Activated naive CD4-positive, alpha-beta T cell treated with anti-CD3 and anti-CD28 coated beads for 36 hours (primary cell): ENCODE measurements at regions not wholly inside any gene's neighbourhood (a gene's known extent, or its start where the extent isn't known, plus 50 kb on each side); places are given as distances from the start of the nearest gene placed in this dataset.

Source experiments
- CTCF ChIA-PET: fragments of 350-600 bp; sonication (Branson Sonifier 250); formaldehyde crosslinking; loops from one replicate; lab custom pipeline; 2021; ENCODE audit warnings: antibody characterized with exemption; lab: Charles Lee
- DNase-seq: peaks from one replicate; pipeline ENCODE4 v3.0.0-alpha.2; 2020
- H3K27ac Mint-ChIP-seq: one replicate; pipeline ENCODE4 v1.8.0; 2021; ENCODE audit warnings: mild to moderate bottlenecking, mixed read lengths
- H3K27me3 Mint-ChIP-seq: one replicate; pipeline ENCODE4 v1.8.0; 2021; ENCODE audit warnings: low read depth, mixed read lengths
- H3K36me3 Mint-ChIP-seq: one replicate; pipeline ENCODE4 v1.8.0; 2021; ENCODE audit warnings: low read depth, mixed read lengths
- H3K4me1 Mint-ChIP-seq: one replicate; pipeline ENCODE4 v1.8.0; 2021; ENCODE audit warnings: low read depth, mixed read lengths
- H3K4me3 Mint-ChIP-seq: one replicate; pipeline ENCODE4 v1.8.0; 2021; ENCODE audit warnings: mild to moderate bottlenecking, moderate library complexity, mixed read lengths
- H3K9me3 Mint-ChIP-seq: one replicate; pipeline ENCODE4 v1.8.0; 2021; ENCODE audit warnings: mixed read lengths
- intact Hi-C: fragments of 100-400 bp; cut with micrococcal nuclease; formaldehyde crosslinking; loops from one replicate; pipeline ENCODE4 v1.15.1; 2023

DNA sequence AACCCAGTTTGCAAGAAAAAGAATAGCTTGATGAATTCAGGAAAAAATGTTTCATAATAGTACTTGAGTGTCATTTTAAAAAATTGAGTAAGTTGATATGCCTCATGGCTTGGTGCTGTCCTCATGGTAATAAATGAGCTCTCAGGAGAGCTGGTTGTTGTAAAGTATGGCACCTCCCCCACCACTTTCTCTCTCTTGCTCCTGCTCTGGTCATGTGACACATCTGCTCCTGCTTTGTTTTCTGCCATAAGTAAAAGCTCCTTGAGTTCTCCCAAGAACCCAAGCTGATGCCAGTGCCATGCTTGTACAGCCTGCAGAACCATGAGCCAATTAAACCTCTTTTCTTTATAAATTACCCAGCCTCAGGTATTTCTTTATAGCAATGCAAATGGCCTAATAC, 108.8 kb upstream of the CRBN start:
- Mint-ChIP-seq H3K27ac (no peak overlapping the region), H3K27me3 (peaks cover 2% of the 10 kb centered on the region), H3K9me3 (no peaks in the 10 kb centered on the region), H3K4me3 (no peak overlapping the region), H3K4me1 (no peaks in the 10 kb centered on the region), H3K36me3 (no peaks in the 10 kb centered on the region)
- no peak for DNase-seq
- CTCF ChIA-PET: no interaction called here
- intact Hi-C loops: no loop called here

DNA sequence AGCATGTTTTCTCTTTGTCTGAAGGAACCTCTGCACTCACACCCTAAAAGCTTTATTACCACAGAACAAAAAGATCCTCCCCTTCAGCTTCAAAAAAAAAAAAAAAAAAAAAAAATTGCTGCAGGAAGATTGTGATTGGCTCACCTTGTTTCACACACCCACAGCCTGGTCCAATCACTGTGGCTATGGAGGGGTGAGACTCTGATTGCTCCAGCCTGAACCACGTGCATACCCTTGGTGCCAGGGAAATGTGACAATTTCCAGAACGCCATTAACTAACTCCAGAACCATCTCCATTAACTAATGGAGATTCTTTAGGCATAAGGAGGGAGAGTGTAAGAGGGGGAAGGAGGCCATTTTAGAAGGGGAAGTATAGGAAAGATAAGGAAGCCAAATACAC, 106.5 kb upstream of the CRBN start:
- CTCF ChIA-PET: no interaction called here
- Mint-ChIP-seq H3K36me3 (no peaks in the 10 kb centered on the region), H3K4me1 (peaks cover 3% of the 10 kb centered on the region), H3K27ac (no peak overlapping the region), H3K9me3 (no peaks in the 10 kb centered on the region), H3K27me3 (peaks cover 2% of the 10 kb centered on the region), H3K4me3 (no peak overlapping the region)
- no peak for DNase-seq
- intact Hi-C loops: no loop called here

DNA sequence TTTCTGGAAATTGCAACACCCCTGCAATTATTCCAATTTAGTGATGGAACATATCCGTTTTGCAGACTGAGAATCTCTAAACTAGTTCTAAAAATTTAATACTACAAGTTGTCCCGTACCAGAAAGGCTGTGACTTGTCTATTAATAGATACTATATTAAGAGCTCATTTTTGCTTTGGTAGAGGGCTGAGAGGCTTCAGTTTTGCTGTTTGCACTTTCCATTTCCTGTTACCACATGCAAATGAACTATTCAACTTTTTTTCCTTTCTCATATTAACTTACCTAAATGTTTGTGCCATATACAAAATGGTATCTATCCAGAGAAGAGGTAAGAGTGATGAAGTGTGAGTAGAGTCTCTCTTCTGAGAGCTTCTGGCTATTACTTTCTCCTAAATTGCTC, 101.5 kb upstream of the CRBN start:
- H3K27me3 Mint-ChIP-seq: no peaks in the 10 kb centered on the region
- H3K4me3 Mint-ChIP-seq: no peak overlapping the region
- no peak for DNase-seq
- intact Hi-C loops: no loop called here
- no peak overlapping the region for H3K27ac Mint-ChIP-seq
- H3K36me3 Mint-ChIP-seq: no peaks in the 10 kb centered on the region
- CTCF ChIA-PET: interaction anchor here (1.8 kb wide), 1 partner anchor 81 kb away, joined by 4 read pairs; no protein-coding TSS in a partner anchor
- no peaks in the 10 kb centered on the region for H3K9me3 Mint-ChIP-seq
- H3K4me1 Mint-ChIP-seq: peaks cover 3% of the 10 kb centered on the region

DNA sequence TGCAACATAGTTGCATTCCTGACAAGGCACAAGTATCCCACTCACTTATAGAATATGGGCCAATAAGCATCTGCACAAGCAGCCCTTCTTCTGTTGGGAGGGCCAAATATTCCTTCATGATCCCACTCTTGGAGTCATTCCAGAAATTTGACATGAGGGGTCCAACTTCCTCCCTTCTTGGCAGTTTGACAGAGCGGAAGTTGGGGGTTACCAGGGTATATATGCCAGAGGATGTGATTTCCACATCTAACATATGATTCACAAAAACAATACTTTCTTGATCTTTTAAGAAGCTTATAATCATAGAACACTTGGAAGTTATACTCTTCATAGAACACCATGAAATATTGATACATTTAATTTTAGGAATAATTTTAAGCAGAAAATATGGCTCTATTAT, 100.9 kb upstream of the CRBN start:
- DNase-seq: no peak
- Mint-ChIP-seq H3K9me3 (no peaks in the 10 kb centered on the region), H3K4me1 (peaks cover 3% of the 10 kb centered on the region), H3K36me3 (no peaks in the 10 kb centered on the region), H3K4me3 (no peak overlapping the region), H3K27me3 (no peaks in the 10 kb centered on the region), H3K27ac (no peak overlapping the region)
- intact Hi-C loops: no loop called here
- CTCF ChIA-PET: interaction anchor here (1.8 kb wide), 1 partner anchor 80 kb away, joined by 4 read pairs; no protein-coding TSS in a partner anchor

DNA sequence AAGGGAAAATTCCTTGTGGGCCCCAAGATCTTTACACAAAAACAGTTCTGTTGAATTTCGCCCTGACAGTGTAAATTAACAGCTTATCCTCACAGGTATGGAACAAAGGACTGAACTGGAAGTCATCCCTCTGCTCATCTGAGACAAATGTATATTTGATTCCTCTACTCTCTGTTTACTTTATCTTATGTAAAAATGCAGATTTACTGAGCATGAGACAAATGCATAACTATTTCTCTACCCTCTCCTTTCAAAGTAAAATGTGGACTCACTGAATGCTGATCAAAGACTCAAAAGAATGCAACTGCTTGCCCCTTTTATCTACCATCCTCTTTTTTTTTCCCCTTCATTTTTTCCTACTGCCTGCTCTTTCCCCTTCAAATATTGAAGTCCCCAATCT, 98.6 kb upstream of the CRBN start:
- H3K4me1 Mint-ChIP-seq: peaks cover 3% of the 10 kb centered on the region
- H3K4me3 Mint-ChIP-seq: no peak overlapping the region
- H3K36me3 Mint-ChIP-seq: no peaks in the 10 kb centered on the region
- no peak for DNase-seq
- intact Hi-C loops: no loop called here
- no peaks in the 10 kb centered on the region for H3K9me3 Mint-ChIP-seq
- H3K27ac Mint-ChIP-seq: no peak overlapping the region
- no peaks in the 10 kb centered on the region for H3K27me3 Mint-ChIP-seq
- CTCF ChIA-PET: no interaction called here

DNA sequence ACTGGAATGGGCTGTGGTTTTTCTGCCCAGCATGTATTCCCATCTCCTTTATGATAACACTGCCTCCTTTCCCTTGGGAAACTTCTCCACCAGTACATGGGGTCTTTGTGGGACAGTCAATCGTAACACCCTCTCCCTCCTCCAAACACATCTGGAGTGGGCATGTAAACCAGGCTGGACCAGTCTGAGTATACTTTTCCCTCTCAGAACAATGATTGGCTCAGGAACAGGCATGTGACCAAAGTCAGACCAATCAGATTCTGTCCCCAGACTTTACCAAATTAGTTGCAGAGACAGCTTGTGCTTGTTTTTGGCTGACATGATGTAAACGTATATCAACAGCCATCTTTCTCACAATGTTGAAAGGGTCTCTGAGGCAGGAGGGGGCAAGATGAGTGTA, 97.1 kb upstream of the CRBN start:
- no peak for DNase-seq

DNA sequence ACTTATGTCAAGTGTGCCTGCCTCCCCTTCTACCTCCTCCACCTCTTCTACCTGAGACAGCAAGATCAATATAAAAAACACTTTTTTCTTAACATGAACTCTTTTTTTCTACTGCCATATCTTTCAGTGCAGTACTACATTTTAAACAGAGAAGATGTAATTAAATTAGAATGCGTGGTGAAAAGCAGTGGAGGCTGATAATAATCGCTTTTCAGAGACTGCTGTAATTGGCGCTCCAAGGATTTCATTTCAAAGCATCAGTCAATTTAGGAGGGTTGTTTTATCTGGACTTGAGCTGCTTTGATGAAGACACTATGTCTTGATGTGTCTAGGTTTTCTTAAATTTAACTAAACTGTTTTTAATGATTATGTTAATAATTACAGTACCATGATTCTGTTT, 85.3 kb upstream of the CRBN start:
- Mint-ChIP-seq H3K27ac (no peak overlapping the region), H3K4me3 (no peak overlapping the region), H3K4me1 (no peaks in the 10 kb centered on the region), H3K27me3 (peaks cover 2% of the 10 kb centered on the region), H3K36me3 (no peaks in the 10 kb centered on the region), H3K9me3 (no peaks in the 10 kb centered on the region)
- intact Hi-C loops: no loop called here
- CTCF ChIA-PET: interaction anchor here (0.5 kb wide), 1 partner anchor 64 kb away, joined by 3 read pairs; no protein-coding TSS in a partner anchor
- DNase-seq: no peak

More for the DNA sequence above, 97.1 kb upstream of the CRBN start:
- Mint-ChIP-seq H3K27me3 (no peaks in the 10 kb centered on the region), H3K36me3 (no peaks in the 10 kb centered on the region), H3K27ac (no peak overlapping the region), H3K9me3 (no peaks in the 10 kb centered on the region), H3K4me3 (no peak overlapping the region), H3K4me1 (peaks cover 3% of the 10 kb centered on the region)
- CTCF ChIA-PET: no interaction called here
- intact Hi-C loops: no loop called here

DNA sequence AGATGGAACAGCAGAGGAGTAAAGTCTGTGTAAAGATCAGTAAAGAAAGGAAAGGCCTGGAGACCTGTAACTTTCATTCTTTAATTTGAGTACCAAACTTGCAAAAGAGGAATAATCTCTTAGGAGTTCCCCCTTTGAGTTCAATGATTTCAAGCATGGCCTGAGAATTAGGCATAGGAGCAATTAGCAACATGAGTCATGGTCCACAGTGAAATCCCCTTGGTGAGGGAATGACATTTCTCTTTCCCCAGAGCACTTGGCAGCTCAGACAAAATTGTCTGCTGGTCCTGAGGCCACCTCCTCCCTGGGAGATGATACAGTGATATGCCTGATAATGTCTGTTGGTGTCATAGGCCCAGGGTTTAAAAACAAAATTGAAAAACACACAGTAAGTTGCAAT, 81.4 kb upstream of the CRBN start:
- no peaks in the 10 kb centered on the region for H3K36me3 Mint-ChIP-seq

DNA sequence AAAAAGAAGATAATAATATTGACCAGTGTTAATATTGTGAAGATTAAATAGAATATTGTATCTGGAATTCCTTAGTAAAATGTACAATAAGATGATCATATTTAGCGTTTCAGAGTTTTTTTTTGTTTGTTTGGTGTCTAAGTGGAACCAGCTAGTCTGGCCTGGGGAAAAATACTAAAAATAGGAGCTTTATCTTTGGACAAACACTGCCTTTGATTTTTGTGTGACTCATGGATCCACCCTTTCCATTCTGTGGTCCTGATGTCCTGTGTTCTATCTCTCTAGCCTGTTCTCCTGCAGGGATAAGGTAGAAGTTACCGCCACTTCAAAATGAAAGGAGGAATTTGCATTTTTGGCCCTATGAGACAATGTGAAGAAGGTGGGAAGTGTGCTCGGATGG, 79.7 kb upstream of the CRBN start:
- CTCF ChIA-PET: no interaction called here
- no peak for DNase-seq
- Mint-ChIP-seq H3K4me3 (no peak overlapping the region), H3K27ac (no peak overlapping the region), H3K9me3 (no peaks in the 10 kb centered on the region), H3K4me1 (no peaks in the 10 kb centered on the region), H3K36me3 (no peaks in the 10 kb centered on the region), H3K27me3 (no peaks in the 10 kb centered on the region)
- intact Hi-C loops: no loop called here

More for the DNA sequence above, 81.4 kb upstream of the CRBN start:
- H3K27ac Mint-ChIP-seq: no peak overlapping the region
- DNase-seq: no peak
- no peaks in the 10 kb centered on the region for H3K4me1 Mint-ChIP-seq
- CTCF ChIA-PET: interaction anchor here (0.6 kb wide), 1 partner anchor 857 kb away, joined by 3 read pairs; no protein-coding TSS in a partner anchor
- H3K9me3 Mint-ChIP-seq: no peaks in the 10 kb centered on the region
- intact Hi-C loops: no loop called here
- H3K4me3 Mint-ChIP-seq: no peak overlapping the region
- no peaks in the 10 kb centered on the region for H3K27me3 Mint-ChIP-seq

DNA sequence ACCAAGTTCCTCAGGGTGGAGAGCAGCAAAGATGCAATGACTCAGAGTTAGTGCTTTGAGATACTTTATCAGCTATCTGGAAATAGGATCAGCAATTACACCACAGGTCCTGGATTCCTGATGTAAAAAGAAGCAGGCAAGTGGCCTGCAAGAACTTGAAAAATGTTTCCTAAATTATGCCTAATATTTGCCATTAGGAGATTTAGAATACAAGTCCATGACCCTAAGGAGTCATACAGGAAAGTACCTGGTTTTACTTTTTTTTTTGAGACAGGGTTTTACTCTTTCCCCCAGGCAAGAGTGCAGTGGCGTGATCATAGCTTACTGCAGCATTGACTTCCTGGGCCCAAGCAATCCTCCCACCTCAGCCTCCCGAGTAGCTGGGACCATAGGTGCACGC, 78.8 kb upstream of the CRBN start:
- H3K27me3 Mint-ChIP-seq: no peaks in the 10 kb centered on the region
- DNase-seq: no peak
- H3K27ac Mint-ChIP-seq: no peak overlapping the region
- intact Hi-C loops: no loop called here
- H3K4me3 Mint-ChIP-seq: no peak overlapping the region
- H3K4me1 Mint-ChIP-seq: no peaks in the 10 kb centered on the region
- H3K36me3 Mint-ChIP-seq: no peaks in the 10 kb centered on the region
- CTCF ChIA-PET: interaction anchor here (0.8 kb wide), 1 partner anchor 58 kb away, joined by 3 read pairs; no protein-coding TSS in a partner anchor
- H3K9me3 Mint-ChIP-seq: no peaks in the 10 kb centered on the region

DNA sequence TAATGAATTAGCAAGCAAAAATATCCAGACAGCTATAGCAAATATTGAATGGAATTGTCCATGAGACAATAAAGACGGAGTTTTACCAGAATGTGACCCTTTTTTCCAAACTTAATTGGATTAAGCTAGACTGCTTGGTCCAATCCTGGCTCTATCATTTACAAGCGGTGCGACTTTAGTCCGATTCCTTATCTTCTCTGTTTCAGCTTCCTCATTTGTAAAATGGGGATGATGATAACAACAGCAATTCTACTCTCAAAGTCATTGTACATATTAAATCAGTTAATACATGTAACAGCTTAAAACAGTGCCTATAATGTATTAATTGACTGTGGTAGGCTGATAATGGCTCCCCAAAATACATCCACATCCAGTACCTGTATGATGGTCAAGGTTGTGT, 62.1 kb upstream of the CRBN start:
- Mint-ChIP-seq H3K27me3 (no peaks in the 10 kb centered on the region), H3K4me3 (no peak overlapping the region), H3K36me3 (no peaks in the 10 kb centered on the region), H3K4me1 (no peaks in the 10 kb centered on the region), H3K9me3 (no peaks in the 10 kb centered on the region), H3K27ac (no peak overlapping the region)
- no peak for DNase-seq
- CTCF ChIA-PET: interaction anchor here (0.5 to 0.7 kb wide), 2 partner anchors 319 to 757 kb away, joined by 3 read pairs; no protein-coding TSS in a partner anchor
- intact Hi-C loops: no loop called here

DNA sequence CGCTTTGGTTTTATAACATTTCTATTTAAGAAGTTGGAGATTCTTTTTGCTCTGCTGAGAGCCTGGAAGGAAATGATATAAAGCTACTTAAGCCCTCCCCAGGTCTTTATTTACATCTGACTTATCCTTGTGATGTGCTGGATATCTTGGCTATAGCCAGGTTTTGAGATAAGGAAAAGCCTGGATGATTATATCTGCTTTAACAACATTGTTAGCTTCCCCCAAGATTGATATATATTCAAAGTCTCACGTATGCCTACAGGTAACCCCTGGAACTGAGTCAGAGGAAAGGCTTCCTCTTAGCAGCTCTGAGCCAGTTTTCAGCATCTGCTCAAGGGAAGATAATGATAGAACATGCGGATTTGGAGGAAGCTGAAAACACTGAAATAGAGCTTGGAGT, 61.5 kb upstream of the CRBN start:
- Mint-ChIP-seq H3K27ac (no peak overlapping the region), H3K4me3 (no peak overlapping the region), H3K9me3 (no peaks in the 10 kb centered on the region), H3K4me1 (no peaks in the 10 kb centered on the region), H3K36me3 (no peaks in the 10 kb centered on the region), H3K27me3 (no peaks in the 10 kb centered on the region)
- DNase-seq: no peak
- CTCF ChIA-PET: interaction anchor here (0.5 kb wide), 1 partner anchor 318 kb away, joined by 3 read pairs; no protein-coding TSS in a partner anchor
- intact Hi-C loops: no loop called here

DNA sequence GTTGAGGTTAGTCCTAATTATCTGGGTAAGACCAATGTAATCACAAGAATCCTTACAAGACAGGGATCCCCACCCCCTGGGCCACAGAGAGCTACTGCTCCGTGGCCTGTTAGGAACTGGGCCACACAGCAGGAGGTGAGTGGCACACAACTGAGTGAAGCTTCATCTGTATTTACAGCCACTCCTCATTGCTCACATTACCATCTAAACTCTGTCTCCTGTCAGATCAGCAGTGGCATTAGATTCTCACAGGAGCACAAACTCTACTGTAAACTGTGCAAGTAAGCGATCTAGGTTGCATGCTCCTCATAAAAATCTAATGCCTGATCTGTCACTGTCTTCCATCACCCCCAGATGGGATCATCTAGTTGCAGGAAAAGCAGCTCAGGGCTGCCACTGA, 58.5 kb upstream of the CRBN start:
- no peak overlapping the region for H3K27ac Mint-ChIP-seq

More for the DNA sequence above, 58.5 kb upstream of the CRBN start:
- no peaks in the 10 kb centered on the region for H3K36me3 Mint-ChIP-seq
- no peak for DNase-seq
- H3K4me1 Mint-ChIP-seq: no peaks in the 10 kb centered on the region
- CTCF ChIA-PET: no interaction called here
- no peaks in the 10 kb centered on the region for H3K27me3 Mint-ChIP-seq
- peaks cover 2% of the 10 kb centered on the region for H3K9me3 Mint-ChIP-seq
- intact Hi-C loops: no loop called here
- H3K4me3 Mint-ChIP-seq: no peak overlapping the region
